ENCODE measurements at regions not wholly inside any gene's neighbourhood (a gene's known extent, or its start where the extent isn't known, plus 50 kb on each side); places are given as distances from the start of the nearest gene placed in this dataset.

DNA sequence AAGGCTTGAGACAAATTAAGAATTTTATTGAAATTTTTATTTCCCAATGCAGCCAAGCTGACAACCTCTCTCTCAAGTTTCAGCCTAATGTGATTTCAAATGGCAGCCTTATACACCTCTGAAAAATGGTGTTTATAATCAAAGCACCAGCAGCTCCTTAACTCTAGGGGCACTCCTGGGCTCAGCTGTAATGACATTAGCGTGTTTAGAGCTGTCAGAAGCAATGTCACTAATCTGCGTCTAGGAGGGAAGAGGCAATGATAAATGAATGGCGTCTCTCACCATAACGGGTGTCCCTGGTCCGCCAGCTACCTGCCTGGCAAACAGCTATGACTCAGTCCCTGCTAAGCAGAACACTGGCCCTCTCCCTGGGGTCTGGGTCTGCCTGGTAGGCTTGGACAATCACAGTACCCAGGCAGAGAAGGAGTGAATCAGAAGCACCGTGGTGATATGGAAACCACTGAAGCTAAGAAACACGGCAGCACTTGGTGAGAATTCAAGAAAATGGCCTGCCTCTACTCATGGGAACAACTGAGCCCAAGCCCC lies 131.8 kb upstream of the VSTM2B start:
- DNase-seq (ENCODE audit: extremely low spot score, unreplicated experiment), result no peak
- Mint-ChIP-seq H3K4me3 (ENCODE audit: unreplicated experiment) (no peak overlapping the region), H3K4me1 (ENCODE audit: unreplicated experiment) (no peaks in the 10 kb centered on the region), H3K27ac (ENCODE audit: unreplicated experiment) (no peak overlapping the region), H3K9me3 (ENCODE audit: unreplicated experiment) (peaks cover 9% of the 10 kb centered on the region), H3K27me3 (ENCODE audit: unreplicated experiment) (no peaks in the 10 kb centered on the region), H3K36me3 (ENCODE audit: unreplicated experiment) (no peaks in the 10 kb centered on the region)
- TF ChIP-seq, protein P1, sequence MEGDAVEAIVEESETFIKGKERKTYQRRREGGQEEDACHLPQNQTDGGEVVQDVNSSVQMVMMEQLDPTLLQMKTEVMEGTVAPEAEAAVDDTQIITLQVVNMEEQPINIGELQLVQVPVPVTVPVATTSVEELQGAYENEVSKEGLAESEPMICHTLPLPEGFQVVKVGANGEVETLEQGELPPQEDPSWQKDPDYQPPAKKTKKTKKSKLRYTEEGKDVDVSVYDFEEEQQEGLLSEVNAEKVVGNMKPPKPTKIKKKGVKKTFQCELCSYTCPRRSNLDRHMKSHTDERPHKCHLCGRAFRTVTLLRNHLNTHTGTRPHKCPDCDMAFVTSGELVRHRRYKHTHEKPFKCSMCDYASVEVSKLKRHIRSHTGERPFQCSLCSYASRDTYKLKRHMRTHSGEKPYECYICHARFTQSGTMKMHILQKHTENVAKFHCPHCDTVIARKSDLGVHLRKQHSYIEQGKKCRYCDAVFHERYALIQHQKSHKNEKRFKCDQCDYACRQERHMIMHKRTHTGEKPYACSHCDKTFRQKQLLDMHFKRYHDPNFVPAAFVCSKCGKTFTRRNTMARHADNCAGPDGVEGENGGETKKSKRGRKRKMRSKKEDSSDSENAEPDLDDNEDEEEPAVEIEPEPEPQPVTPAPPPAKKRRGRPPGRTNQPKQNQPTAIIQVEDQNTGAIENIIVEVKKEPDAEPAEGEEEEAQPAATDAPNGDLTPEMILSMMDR (IDR thresholded peaks at IDR 0.05), result no peak

DNA sequence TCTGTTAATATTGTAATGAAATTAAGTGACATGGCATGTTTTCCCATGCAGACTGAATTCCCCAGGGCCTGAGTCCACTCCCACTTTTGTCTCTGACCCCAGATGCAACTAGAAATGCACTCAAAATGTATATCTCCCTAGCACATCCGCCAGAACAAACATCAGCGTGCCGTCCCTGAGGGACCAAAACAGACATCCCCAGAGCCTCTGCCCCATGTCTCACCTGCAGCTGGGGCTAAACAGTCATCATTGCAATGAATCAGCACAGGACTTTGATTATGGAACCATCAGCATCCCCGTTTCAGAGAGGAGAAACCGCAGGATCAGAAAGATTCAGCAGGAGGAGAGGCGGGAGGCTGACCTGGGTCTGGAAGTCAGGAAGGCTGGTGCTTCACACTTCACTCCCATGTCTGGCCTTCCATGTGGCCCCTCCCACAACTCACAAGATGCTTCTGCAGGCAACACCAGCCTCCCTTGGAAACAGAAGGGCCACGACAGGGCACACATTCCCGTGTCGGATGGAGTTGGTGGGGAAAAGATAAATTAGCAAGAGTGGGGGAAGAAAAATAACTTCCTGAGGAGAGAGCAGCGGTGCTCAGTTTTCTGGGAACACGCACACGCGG lies 130.6 kb upstream of the VSTM2B start:
- no peaks in the 10 kb centered on the region for H3K36me3 Mint-ChIP-seq (ENCODE audit: unreplicated experiment)
- H3K9me3 Mint-ChIP-seq (ENCODE audit: unreplicated experiment), result peaks cover 8% of the 10 kb centered on the region
- no peak overlapping the region for H3K27ac Mint-ChIP-seq (ENCODE audit: unreplicated experiment)
- no peaks in the 10 kb centered on the region for H3K27me3 Mint-ChIP-seq (ENCODE audit: unreplicated experiment)
- TF ChIP-seq, protein P1 (IDR thresholded peaks at IDR 0.05), result no peak
- DNase-seq (ENCODE audit: extremely low spot score, unreplicated experiment), result no peak
- H3K4me3 Mint-ChIP-seq (ENCODE audit: unreplicated experiment), result no peak overlapping the region
- no peaks in the 10 kb centered on the region for H3K4me1 Mint-ChIP-seq (ENCODE audit: unreplicated experiment)

DNA sequence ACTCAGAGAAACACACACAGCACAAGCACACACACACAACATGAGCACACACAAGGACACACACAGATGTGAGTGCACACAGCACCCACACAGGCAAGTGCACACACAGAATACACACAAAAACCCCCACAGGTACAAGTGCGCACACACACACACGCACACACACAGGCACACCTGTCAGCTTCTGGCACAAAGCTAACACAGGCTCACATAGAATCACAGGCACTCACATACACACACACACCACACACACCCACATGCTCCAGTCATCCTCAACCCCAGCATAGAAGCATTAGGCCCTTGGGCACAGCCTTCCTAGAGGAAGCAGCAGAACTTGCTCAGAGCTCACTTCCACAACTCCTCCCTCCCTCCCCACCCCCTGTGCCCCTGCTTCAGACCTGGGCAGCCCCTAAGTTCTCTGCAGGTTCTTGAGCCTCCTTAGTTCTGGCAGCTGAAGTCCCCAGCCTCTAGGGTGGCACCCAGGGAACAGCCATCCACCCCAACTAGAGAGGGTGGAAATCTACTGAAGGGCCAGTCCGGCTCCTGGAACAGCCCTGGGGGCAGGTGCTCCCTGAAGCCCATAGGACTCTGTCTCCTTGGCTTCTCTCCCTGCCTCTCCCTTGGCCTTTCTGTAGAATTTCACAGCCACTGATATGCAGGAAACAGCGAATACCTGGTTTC lies 129.9 kb upstream of the VSTM2B start:
- no peak overlapping the region for H3K27ac Mint-ChIP-seq (ENCODE audit: unreplicated experiment)
- no peak for DNase-seq (ENCODE audit: extremely low spot score, unreplicated experiment)
- no peaks in the 10 kb centered on the region for H3K36me3 Mint-ChIP-seq (ENCODE audit: unreplicated experiment)
- H3K4me1 Mint-ChIP-seq (ENCODE audit: unreplicated experiment), result no peaks in the 10 kb centered on the region
- no peaks in the 10 kb centered on the region for H3K27me3 Mint-ChIP-seq (ENCODE audit: unreplicated experiment)
- peaks cover 8% of the 10 kb centered on the region for H3K9me3 Mint-ChIP-seq (ENCODE audit: unreplicated experiment)
- H3K4me3 Mint-ChIP-seq (ENCODE audit: unreplicated experiment), result no peak overlapping the region
- TF ChIP-seq, protein P1 (IDR thresholded peaks at IDR 0.05), result no peak

DNA sequence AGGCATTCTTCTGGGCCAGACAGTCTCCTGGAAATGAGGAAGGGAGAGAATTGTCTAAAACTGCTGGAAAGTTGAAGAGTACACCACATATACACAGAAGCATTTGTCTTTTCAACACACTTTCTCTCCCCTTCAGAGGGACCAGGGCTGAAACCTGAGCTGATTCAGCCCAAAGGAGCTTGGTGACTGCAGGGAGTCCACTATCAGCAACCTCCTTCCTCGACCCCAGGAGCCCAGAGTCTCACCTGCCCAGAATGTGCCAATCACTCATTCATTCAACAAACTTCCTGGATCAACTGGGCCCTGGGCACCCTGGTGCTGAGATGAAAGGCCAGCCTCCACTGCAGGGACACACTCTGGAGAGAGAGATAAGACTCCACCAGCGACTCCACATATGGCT lies 128.9 kb upstream of the VSTM2B start:
- Mint-ChIP-seq H3K27me3 (ENCODE audit: unreplicated experiment) (no peaks in the 10 kb centered on the region), H3K27ac (ENCODE audit: unreplicated experiment) (no peak overlapping the region), H3K36me3 (ENCODE audit: unreplicated experiment) (no peaks in the 10 kb centered on the region), H3K4me3 (ENCODE audit: unreplicated experiment) (no peak overlapping the region), H3K9me3 (ENCODE audit: unreplicated experiment) (peaks cover under 1% of the 10 kb centered on the region), H3K4me1 (ENCODE audit: unreplicated experiment) (no peaks in the 10 kb centered on the region)
- TF ChIP-seq, protein P1 (IDR thresholded peaks at IDR 0.05), result no peak
- no peak for DNase-seq (ENCODE audit: extremely low spot score, unreplicated experiment)

DNA sequence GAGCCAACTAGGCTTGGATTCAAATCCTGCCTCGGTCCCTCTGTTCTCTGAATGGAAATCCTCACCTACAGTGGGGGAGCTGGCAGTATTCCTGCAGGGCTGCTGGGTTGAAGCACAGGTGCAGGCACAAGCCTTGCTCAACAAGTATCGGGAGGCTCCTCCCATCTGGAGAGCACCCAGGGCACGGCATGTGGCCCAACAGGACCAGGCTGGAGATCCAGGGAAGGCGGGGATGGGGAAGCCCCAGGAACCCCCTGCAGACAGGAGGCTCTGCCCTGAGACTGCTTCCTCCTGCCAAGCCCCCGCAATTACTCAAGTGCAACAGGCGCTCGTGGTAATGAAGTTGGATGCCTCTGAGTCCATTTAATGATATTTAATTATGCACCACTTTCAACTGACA lies 128.0 kb upstream of the VSTM2B start:
- Mint-ChIP-seq H3K36me3 (ENCODE audit: unreplicated experiment) (no peaks in the 10 kb centered on the region), H3K27me3 (ENCODE audit: unreplicated experiment) (no peaks in the 10 kb centered on the region), H3K27ac (ENCODE audit: unreplicated experiment) (no peak overlapping the region), H3K4me3 (ENCODE audit: unreplicated experiment) (no peak overlapping the region), H3K9me3 (ENCODE audit: unreplicated experiment) (no peaks in the 10 kb centered on the region), H3K4me1 (ENCODE audit: unreplicated experiment) (no peaks in the 10 kb centered on the region)
- no peak for DNase-seq (ENCODE audit: extremely low spot score, unreplicated experiment)
- TF ChIP-seq, protein P1 (IDR thresholded peaks at IDR 0.05), result no peak

Data from osteocyte (in vitro differentiated cells).